ENCODE measurements at regions not wholly inside any gene's neighbourhood (a gene's known extent, or its start where the extent isn't known, plus 50 kb on each side); places are given as distances from the start of the nearest gene placed in this dataset.

DNA sequence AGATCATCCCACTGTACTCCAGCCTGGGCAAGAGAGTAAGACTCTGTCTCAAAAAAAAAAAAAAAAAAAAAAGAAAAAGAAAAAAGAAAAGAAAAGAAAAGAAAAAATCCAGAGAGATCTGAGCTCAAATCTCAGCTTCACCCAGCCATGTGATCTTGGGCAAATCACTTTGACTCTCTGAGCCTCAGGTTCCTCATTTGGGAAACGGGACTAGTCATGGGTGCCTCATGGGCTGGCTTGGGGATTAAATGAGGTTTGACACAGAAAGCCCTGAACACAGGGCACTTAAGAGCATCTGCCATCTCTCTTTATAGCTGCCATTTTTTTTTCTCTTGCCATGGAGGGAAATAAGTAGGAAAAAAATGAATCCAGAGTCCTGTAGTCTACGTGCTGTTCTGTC lies 86.2 kb upstream of the MYL2 start:
- TF ChIP-seq, protein P1, sequence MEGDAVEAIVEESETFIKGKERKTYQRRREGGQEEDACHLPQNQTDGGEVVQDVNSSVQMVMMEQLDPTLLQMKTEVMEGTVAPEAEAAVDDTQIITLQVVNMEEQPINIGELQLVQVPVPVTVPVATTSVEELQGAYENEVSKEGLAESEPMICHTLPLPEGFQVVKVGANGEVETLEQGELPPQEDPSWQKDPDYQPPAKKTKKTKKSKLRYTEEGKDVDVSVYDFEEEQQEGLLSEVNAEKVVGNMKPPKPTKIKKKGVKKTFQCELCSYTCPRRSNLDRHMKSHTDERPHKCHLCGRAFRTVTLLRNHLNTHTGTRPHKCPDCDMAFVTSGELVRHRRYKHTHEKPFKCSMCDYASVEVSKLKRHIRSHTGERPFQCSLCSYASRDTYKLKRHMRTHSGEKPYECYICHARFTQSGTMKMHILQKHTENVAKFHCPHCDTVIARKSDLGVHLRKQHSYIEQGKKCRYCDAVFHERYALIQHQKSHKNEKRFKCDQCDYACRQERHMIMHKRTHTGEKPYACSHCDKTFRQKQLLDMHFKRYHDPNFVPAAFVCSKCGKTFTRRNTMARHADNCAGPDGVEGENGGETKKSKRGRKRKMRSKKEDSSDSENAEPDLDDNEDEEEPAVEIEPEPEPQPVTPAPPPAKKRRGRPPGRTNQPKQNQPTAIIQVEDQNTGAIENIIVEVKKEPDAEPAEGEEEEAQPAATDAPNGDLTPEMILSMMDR (IDR thresholded peaks at IDR 0.05): no peak
- H3K27me3 ChIP-seq: peaks cover 0 to 20% of the 10 kb centered on the region in 2 donors

DNA sequence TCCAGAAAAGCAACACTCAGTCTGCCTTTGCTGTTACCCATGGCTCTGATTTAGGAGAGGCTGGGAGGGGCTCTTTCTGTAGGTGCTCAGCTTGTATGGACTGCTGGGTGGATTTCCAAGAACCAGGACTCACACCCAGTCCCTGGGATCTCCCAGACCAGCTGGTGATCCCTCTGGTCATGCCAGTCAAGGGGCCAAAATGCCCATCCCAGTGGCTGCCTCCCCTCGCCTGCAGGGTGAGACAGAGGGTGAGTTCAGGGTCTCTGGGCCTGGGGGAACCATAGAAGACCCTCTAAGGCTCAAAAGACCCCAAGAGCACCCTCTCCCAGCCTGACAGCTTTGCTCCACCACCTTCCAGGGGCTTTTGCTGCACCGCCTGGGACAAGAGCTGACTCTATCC lies 78.6 kb upstream of the MYL2 start:
- H3K27me3 ChIP-seq: no peaks in the 10 kb centered on the region
- H3K9me3 ChIP-seq: peaks cover 0 to 28% (median 24%) of the 10 kb centered on the region in 3 donors
- DNase-seq: no peak
- intact Hi-C loops (cut with DNase I; ENCODE audit: low total_unique reads): no loop called here
- TF ChIP-seq, protein P1 (IDR thresholded peaks at IDR 0.05): no peak
- no peaks in the 10 kb centered on the region for H3K36me3 ChIP-seq
- H3K27ac ChIP-seq: no peak overlapping the region
- no peaks in the 10 kb centered on the region for H3K4me1 ChIP-seq
- no peak overlapping the region for H3K4me3 ChIP-seq

More for the DNA sequence above, 86.2 kb upstream of the MYL2 start:
- no peak for DNase-seq
- Histone ChIP-seq H3K4me3 (no peak overlapping the region), H3K36me3 (no peaks in the 10 kb centered on the region), H3K4me1 (no peaks in the 10 kb centered on the region), H3K27ac (no peak overlapping the region), H3K9me3 (no peaks in the 10 kb centered on the region)
- intact Hi-C loops (cut with DNase I; ENCODE audit: low total_unique reads): no loop called here

DNA sequence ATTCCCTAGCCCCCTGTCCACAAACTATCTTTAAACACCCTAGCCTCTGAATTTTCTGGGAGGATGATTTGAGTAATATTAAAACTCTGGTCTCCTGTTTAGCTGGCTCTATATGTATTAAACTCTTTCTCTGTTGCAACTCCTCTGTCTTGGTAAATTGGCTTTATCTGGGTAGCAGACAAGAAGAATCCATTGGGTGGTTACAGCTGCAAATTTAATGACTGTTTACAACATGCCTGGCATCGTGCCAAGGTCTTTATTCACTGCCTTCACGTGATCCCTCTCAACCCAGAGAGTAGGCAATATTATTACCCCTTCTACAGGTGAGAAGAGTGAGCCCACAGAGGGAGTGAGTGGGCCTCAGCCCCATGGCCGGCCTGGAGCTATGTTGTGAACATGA lies 77.8 kb upstream of the MYL2 start:
- TF ChIP-seq, protein P1 (IDR thresholded peaks at IDR 0.05): no peak
- Histone ChIP-seq H3K36me3 (no peaks in the 10 kb centered on the region), H3K4me3 (no peak overlapping the region), H3K27me3 (peaks cover 0 to 3% of the 10 kb centered on the region in 2 donors), H3K27ac (no peak overlapping the region), H3K4me1 (no peaks in the 10 kb centered on the region), H3K9me3 (peaks cover 0 to 28% (median 24%) of the 10 kb centered on the region in 3 donors)
- intact Hi-C loops (cut with DNase I; ENCODE audit: low total_unique reads): no loop called here
- no peak for DNase-seq

DNA sequence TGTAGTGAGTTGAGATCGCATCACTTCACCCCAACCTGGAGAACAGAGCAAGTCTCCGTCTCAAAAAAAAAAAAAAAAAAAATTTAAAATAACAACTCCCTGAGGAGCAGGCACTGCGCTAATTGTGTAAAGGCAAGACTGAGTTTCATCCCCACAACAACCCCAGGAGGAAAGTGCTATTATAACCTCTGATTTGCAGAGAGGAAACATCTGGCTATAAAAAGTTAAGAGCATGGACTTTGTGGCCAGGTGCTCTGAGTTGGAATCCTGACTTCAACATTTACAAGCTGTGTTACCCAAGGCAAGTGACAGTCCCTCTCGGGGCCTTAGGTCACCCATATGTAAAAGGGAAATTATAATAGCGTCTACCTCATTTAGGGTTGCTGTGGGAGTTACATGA lies 76.0 kb upstream of the MYL2 start:
- no peaks in the 10 kb centered on the region for H3K36me3 ChIP-seq
- H3K27me3 ChIP-seq: peaks cover 0 to 6% of the 10 kb centered on the region in 2 donors
- TF ChIP-seq, protein P1 (IDR thresholded peaks at IDR 0.05): no peak
- H3K4me1 ChIP-seq: no peaks in the 10 kb centered on the region
- peaks cover 0 to 28% (median 24%) of the 10 kb centered on the region in 3 donors for H3K9me3 ChIP-seq
- H3K4me3 ChIP-seq: no peak overlapping the region
- DNase-seq: no peak
- no peak overlapping the region for H3K27ac ChIP-seq
- intact Hi-C loops (cut with DNase I; ENCODE audit: low total_unique reads): no loop called here

DNA sequence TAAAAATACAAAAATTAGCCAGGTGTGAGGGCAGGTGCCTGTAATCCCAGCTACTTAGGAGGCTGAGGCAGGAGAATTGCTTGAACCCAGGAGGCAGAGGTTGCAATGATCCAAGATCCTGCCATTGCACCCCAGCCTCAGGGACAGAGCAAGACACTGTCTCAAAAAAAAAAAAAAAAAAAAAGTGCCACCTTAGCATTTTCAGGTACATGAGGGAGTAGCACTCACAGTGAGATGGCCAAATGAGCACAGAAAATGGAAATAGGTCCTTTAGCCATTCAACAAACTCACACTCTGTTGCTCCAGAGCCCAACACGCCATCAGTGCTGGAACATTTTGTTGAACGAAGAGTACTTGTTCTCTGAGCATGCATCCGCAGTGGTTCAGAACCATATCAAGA lies 75.2 kb upstream of the MYL2 start:
- Histone ChIP-seq H3K4me1 (no peaks in the 10 kb centered on the region), H3K27ac (no peak overlapping the region), H3K36me3 (no peaks in the 10 kb centered on the region), H3K27me3 (peaks cover 0 to 6% of the 10 kb centered on the region in 2 donors), H3K4me3 (no peak overlapping the region), H3K9me3 (peaks cover 0 to 28% (median 20%) of the 10 kb centered on the region in 3 donors)
- intact Hi-C loops (cut with DNase I; ENCODE audit: low total_unique reads): no loop called here
- TF ChIP-seq, protein P1 (IDR thresholded peaks at IDR 0.05): no peak
- DNase-seq: no peak

DNA sequence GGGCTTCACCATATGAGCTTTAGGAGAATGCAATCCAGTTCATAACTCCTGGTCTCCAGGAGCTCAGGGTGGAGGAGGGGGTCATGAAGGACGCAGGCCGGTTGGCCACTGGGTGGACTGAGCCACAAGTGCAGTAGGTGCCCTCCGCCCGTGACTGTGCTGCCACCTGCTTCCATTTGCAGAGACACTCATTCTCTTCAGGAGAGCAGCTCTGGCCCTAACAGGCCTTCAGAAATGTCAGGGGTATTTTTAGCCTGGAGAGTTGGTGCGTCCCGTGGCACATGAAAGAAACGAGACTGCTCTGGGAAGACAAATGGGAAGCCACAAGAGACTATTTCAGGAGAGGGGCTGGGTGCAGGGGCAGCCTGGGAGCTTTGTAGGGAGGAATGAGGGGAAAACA lies 74.6 kb upstream of the MYL2 start:
- Histone ChIP-seq H3K36me3 (no peaks in the 10 kb centered on the region), H3K4me3 (no peak overlapping the region), H3K27ac (no peak overlapping the region), H3K9me3 (peaks cover 0 to 28% (median 20%) of the 10 kb centered on the region in 3 donors), H3K4me1 (no peaks in the 10 kb centered on the region), H3K27me3 (peaks cover 0 to 6% of the 10 kb centered on the region in 2 donors)
- TF ChIP-seq, protein P1 (IDR thresholded peaks at IDR 0.05): no peak
- intact Hi-C loops (cut with DNase I; ENCODE audit: low total_unique reads): no loop called here
- DNase-seq: no peak
